ENCODE measurements at regions not wholly inside any gene's neighbourhood (a gene's known extent, or its start where the extent isn't known, plus 50 kb on each side); places are given as distances from the start of the nearest gene placed in this dataset.

DNA sequence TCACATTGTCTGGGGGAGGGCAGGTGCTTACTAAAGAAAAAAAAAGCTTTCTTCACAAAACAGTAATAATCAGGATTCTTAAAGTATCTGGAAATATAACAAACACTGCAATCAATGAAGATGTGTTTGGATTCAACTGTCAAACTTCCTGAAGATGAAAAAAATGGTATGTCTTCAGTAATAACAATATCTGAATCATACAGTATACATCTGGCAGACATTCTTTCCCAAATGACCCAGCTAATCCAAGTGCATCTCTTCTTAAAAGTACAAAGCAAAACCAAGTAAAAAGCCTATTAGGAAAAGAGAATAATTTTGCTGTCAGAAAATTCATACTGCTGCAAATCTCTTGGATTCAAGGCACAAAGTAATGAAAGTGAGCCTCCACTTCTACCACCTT lies 145.0 kb upstream of the MCTP2 start:
- ATAC-seq (replicated peaks) = no peak
- no peaks in the 10 kb centered on the region for H3K4me1 Mint-ChIP-seq (ENCODE audit: low read depth in 2 of 2)
- no peaks in the 10 kb centered on the region for H3K36me3 Mint-ChIP-seq (ENCODE audit: insufficient read depth)
- no peak overlapping the region for H3K27ac Mint-ChIP-seq
- H3K9me3 Mint-ChIP-seq = no peaks in the 10 kb centered on the region
- peaks cover 17 to 35% of the 10 kb centered on the region in 2 donors for H3K27me3 Mint-ChIP-seq
- H3K4me3 Mint-ChIP-seq = no peak overlapping the region
- DNase-seq = no peak

DNA sequence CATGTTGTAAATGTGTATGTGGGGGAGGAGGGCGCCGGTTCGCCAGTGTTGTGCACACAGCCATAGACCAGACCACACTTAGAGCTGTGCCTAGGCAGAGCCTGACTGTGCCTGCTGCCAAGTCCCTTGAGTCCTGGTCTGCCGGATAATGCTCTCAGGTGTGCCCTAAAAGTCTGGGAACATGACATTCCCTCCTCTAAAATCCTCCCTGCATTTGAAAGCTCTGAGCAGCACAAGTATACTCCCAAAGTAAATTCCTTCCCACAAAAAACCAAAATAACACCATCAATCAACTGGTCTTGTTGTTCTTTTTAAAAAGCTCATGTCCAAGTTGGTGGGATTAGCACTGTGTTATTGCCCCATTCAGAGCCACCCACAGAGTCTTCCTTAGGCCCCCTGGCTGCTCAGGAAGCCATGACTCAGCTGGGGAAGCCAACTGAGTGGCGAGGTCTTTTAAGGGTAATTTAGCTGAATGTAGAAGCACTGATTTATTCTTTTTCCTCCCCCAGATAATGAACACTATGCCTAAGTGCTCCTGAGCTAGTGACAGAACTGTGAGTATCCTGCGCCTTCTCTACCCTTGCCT lies 147.8 kb upstream of the MCTP2 start:
- Mint-ChIP-seq H3K4me1 (ENCODE audit: low read depth in 2 of 2) (peaks cover 0 to 2% of the 10 kb centered on the region in 2 donors), H3K9me3 (no peaks in the 10 kb centered on the region), H3K36me3 (ENCODE audit: insufficient read depth) (no peaks in the 10 kb centered on the region), H3K27me3 (peaks cover 6 to 23% of the 10 kb centered on the region in 2 donors), H3K4me3 (no peak overlapping the region), H3K27ac (no peak overlapping the region)
- no peak for DNase-seq
- no peak for ATAC-seq (replicated peaks)

DNA sequence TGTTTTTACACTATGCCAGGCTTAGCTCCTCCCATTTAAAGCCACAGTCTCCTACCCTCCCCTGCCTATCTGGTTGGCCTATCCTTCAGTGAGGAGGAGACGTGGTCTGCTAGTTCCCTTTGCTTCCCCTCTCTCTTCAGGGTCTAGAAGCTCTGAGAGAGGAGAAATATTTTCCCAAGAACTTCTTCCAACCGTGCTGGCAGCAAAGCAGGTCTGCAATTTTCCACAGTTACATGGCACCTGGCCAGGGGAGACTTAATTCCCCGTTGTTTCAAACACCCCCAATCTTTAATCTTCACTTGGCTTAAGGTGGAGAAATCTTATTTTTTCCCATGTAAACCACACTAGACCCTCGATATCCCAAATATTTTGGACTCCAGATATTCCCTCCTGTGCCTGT lies 149.5 kb upstream of the MCTP2 start:
- H3K9me3 Mint-ChIP-seq = no peaks in the 10 kb centered on the region
- peaks cover 0 to 18% of the 10 kb centered on the region in 2 donors for H3K27me3 Mint-ChIP-seq
- H3K36me3 Mint-ChIP-seq (ENCODE audit: insufficient read depth) = no peaks in the 10 kb centered on the region
- ATAC-seq (replicated peaks) = no peak
- no peak overlapping the region for H3K4me3 Mint-ChIP-seq
- DNase-seq = no peak
- peaks cover 0 to 2% of the 10 kb centered on the region in 2 donors for H3K4me1 Mint-ChIP-seq (ENCODE audit: low read depth in 2 of 2)
- no peak overlapping the region for H3K27ac Mint-ChIP-seq

DNA sequence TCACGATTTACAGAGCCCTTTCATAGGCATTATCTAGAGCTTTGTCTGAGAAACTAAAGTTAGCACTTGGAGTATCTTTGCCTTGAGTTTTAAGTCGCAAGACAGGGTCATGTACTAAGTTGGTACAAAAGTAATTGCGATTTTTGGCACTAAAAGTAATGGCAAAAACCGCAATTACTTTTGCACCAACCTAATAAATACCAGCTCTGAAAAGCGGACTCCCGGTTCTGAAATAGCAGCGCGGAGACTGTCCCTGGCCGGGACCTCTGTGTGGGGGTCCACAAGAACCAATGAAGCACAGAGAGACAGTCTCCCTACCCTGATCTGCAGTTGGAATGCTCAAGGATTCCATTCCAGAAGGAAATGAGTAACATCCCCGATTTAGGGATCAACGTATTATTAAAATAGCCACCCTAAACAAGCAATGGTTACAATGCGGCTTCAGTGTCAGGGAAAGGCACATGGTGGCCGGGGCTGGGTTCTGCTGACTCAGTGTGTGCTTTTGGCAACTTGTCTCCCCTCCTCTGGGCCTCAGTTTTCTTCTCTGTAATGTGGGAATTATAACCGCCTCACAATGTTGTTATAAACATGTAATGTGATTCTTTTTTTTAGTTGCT lies 150.3 kb upstream of the MCTP2 start:
- H3K27me3 Mint-ChIP-seq = peaks cover 0 to 18% of the 10 kb centered on the region in 2 donors
- H3K4me1 Mint-ChIP-seq (ENCODE audit: low read depth in 2 of 2) = peaks cover 0 to 2% of the 10 kb centered on the region in 2 donors
- no peaks in the 10 kb centered on the region for H3K36me3 Mint-ChIP-seq (ENCODE audit: insufficient read depth)
- ATAC-seq (replicated peaks) (no peak), DNase-seq (no peak)
- H3K9me3 Mint-ChIP-seq = no peaks in the 10 kb centered on the region
- H3K4me3 Mint-ChIP-seq = peak overlapping the region; percentile 23 to 45
- no peak overlapping the region for H3K27ac Mint-ChIP-seq

DNA sequence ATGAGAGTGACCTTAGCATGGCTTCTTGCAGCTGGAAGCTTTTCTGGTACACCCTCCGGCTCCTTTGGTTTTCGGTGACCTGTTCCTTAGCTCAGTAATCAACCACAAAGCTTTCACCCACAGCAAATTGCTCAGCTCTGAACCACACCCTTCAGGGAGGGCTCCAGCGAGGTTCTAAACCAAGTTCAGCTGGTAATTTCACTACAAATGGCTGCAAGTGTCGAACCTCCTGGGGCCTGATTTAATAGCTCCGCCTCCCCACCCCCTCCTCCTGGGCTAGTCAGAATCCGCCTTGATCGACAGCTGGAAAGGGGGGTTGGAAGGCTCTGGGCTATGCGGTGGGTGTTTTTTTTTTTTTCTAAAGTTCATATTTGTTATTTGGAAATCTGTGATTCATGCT lies 150.9 kb upstream of the MCTP2 start:
- Mint-ChIP-seq H3K27ac (no peak overlapping the region), H3K36me3 (ENCODE audit: insufficient read depth) (no peaks in the 10 kb centered on the region), H3K4me3 (peak overlapping the region; percentile 23 to 45), H3K4me1 (ENCODE audit: low read depth in 2 of 2) (peaks cover 0 to 2% of the 10 kb centered on the region in 2 donors), H3K9me3 (no peaks in the 10 kb centered on the region), H3K27me3 (peaks cover 0 to 18% of the 10 kb centered on the region in 2 donors)
- peak; percentile 80 for ATAC-seq (replicated peaks)
- DNase-seq = peak in 2 of 3 experiments; percentile 2 to 4

DNA sequence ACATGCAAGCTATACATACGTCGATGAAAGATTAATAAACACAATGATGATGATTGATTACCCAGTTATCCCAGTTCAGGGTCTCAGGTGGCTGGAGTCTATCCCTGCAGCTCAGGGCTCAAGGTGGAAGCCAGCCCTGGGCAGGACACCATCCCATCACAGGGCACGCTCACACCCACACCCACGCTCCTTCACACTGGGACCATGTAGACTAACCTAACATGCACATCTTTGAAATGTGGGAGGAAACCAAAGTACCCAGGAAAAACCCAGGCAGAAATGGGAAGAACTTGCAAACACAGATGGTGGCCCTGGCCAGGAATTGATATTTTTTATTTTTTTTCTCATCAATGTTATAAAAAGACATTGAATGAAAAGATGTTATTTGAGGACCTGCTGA lies 151.4 kb upstream of the MCTP2 start:
- no peak for ATAC-seq (replicated peaks)
- no peak overlapping the region for H3K27ac Mint-ChIP-seq

DNA sequence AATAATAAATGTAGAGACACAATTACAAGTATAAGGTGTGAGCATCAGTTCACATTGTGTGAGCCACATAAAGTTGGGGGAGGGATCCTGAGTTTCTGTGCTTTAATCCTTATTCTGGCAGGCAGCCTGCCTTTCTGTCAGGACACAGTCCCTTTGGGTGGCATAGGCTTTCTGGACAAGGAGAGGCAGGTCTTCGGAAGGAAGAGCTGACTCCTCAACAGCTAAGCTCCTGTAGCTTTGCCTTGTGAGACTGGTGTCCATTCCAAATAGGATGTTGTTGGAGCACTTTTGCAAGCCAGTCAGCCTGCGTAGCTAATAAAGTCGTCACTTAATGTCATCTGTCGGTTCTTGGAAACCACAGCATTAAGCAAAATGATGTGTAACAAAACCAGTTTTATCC lies 151.9 kb upstream of the MCTP2 start:
- Mint-ChIP-seq H3K4me1 (ENCODE audit: low read depth in 2 of 2) (peaks cover 0 to 2% of the 10 kb centered on the region in 2 donors), H3K9me3 (no peaks in the 10 kb centered on the region), H3K27ac (no peak overlapping the region), H3K36me3 (ENCODE audit: insufficient read depth) (no peaks in the 10 kb centered on the region), H3K27me3 (peaks cover 0 to 17% of the 10 kb centered on the region in 2 donors), H3K4me3 (no peak overlapping the region)
- ATAC-seq (replicated peaks) (no peak), DNase-seq (no peak)

More for the DNA sequence above, 151.4 kb upstream of the MCTP2 start:
- H3K27me3 Mint-ChIP-seq = peaks cover 0 to 18% of the 10 kb centered on the region in 2 donors
- no peaks in the 10 kb centered on the region for H3K36me3 Mint-ChIP-seq (ENCODE audit: insufficient read depth)
- H3K4me1 Mint-ChIP-seq (ENCODE audit: low read depth in 2 of 2) = peaks cover 0 to 2% of the 10 kb centered on the region in 2 donors
- no peak for DNase-seq
- H3K9me3 Mint-ChIP-seq = no peaks in the 10 kb centered on the region
- H3K4me3 Mint-ChIP-seq = no peak overlapping the region

DNA sequence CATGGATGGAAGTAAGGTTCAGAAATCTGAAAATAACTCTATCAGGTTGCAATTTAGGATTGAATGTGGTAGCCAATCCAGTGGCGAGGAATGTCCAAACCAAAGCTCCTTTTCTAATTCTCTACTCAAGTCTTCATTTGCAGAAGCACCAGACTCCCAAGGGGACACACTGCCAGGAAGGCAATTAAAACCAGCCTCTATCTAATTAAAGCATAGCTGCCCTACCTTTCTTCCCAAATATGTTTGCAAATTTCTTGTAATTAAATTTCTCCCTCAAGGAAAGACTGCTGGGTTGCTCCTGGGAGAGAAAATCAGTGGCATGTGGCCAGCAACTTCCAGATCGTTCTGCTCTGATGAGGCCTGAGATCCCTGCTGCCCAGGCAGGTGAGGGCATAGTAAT lies 153.4 kb upstream of the MCTP2 start:
- no peaks in the 10 kb centered on the region for H3K36me3 Mint-ChIP-seq (ENCODE audit: insufficient read depth)
- DNase-seq = no peak
- no peak overlapping the region for H3K4me3 Mint-ChIP-seq
- no peak for ATAC-seq (replicated peaks)
- H3K4me1 Mint-ChIP-seq (ENCODE audit: low read depth in 2 of 2) = peaks cover 0 to 2% of the 10 kb centered on the region in 2 donors
- no peak overlapping the region for H3K27ac Mint-ChIP-seq
- no peaks in the 10 kb centered on the region for H3K9me3 Mint-ChIP-seq
- peaks cover 0 to 2% of the 10 kb centered on the region in 2 donors for H3K27me3 Mint-ChIP-seq

DNA sequence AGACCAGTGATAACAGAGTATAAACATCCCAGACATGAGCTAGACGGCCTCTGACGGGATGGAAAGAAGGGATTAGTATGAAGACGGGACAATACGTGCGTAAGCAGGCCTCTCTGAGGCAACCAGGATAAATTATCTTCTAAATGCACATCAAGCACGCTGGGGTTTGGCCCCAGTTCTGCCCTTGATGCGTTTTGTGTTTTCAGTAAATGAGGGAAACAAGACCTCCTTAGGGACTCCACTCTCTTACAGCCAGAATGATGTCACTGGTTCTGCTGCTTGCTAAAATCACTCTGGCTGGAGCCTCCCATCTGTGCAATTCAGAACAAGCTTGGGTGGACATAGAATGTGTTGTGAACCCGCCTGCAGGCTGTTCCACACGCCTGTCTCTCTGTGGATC lies 156.0 kb upstream of the MCTP2 start:
- no peaks in the 10 kb centered on the region for H3K9me3 Mint-ChIP-seq
- DNase-seq (no peak), ATAC-seq (replicated peaks) (no peak)
- H3K27me3 Mint-ChIP-seq = peaks cover 8 to 12% of the 10 kb centered on the region in 2 donors
- H3K36me3 Mint-ChIP-seq (ENCODE audit: insufficient read depth) = no peaks in the 10 kb centered on the region
- no peak overlapping the region for H3K27ac Mint-ChIP-seq
- no peak overlapping the region for H3K4me3 Mint-ChIP-seq
- no peaks in the 10 kb centered on the region for H3K4me1 Mint-ChIP-seq (ENCODE audit: low read depth in 2 of 2)

DNA sequence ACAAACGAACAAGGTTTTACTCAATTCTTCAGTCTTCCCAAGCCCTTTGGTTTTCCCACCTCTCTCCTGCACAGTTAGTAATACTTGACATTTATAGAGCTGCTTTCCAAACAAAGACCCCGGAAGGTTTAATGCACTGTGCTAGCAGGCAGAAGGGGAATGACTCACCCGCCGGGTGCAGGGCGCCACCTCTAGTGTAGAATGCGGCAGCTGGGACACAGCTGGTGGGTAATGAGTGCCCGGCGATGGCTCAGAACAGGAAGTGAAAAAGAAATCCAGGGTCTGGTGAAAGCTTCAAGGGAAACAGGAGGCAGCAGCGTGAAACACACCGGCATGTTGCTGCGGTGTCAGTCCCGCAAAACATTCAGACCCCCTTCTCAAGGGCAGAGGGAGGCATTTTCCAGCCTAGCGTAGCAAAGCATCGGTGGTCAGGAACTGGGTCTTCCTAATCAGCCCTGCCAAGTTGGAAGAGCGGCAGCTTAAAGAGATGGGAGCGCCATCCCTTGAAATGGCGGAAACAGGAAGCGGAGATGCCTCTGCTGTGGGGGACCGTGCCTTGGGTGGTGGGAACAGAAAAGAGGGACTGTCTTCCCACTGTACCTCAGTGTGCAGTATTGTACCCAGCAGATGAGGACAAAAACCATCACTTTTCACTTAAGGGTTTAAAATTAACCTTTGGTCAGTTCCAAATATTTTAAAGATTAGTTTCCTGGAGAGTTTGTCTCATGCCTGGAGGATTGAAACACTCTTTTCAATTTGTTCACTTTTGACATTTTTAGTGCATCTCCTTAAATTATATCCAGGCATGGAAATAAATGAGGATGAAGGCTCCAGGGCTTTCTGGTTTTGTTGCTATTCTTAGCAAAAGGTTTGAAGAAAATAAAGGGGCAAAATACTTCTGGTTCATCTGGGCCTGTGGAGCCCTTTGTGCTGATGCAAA lies 160.7 kb upstream of the MCTP2 start:
- ATAC-seq (replicated peaks) = no peak
- DNase-seq = no peak
- no peaks in the 10 kb centered on the region for H3K36me3 Mint-ChIP-seq (ENCODE audit: insufficient read depth)
- H3K4me3 Mint-ChIP-seq = no peak overlapping the region
- H3K27ac Mint-ChIP-seq = no peak overlapping the region
- no peaks in the 10 kb centered on the region for H3K9me3 Mint-ChIP-seq
- no peaks in the 10 kb centered on the region for H3K4me1 Mint-ChIP-seq (ENCODE audit: low read depth in 2 of 2)
- peaks cover 15 to 25% of the 10 kb centered on the region in 2 donors for H3K27me3 Mint-ChIP-seq

DNA sequence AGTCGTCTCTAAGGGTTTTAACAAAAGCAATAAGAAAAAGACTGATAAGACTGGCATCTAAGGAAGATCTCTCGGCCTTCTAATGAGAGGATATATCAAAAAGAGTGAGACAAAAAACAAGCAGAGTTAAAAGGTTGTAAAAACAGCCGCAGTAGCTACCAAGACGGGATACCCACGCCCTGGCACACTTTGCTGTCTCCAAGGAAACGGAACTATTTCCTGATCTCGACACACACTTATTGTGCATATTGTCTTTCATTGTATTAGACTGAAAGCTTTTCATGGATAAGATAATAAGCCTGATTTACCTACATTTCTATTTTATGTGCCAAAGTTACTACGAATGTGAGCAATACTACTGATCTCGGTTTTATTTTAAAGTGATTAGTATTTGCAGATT lies 161.5 kb upstream of the MCTP2 start:
- no peaks in the 10 kb centered on the region for H3K4me1 Mint-ChIP-seq (ENCODE audit: low read depth in 2 of 2)
- no peak for DNase-seq
- H3K27me3 Mint-ChIP-seq = peaks cover 22 to 32% of the 10 kb centered on the region in 2 donors
- no peak overlapping the region for H3K4me3 Mint-ChIP-seq
- H3K27ac Mint-ChIP-seq = no peak overlapping the region
- H3K9me3 Mint-ChIP-seq = no peaks in the 10 kb centered on the region
- no peaks in the 10 kb centered on the region for H3K36me3 Mint-ChIP-seq (ENCODE audit: insufficient read depth)
- no peak for ATAC-seq (replicated peaks)

DNA sequence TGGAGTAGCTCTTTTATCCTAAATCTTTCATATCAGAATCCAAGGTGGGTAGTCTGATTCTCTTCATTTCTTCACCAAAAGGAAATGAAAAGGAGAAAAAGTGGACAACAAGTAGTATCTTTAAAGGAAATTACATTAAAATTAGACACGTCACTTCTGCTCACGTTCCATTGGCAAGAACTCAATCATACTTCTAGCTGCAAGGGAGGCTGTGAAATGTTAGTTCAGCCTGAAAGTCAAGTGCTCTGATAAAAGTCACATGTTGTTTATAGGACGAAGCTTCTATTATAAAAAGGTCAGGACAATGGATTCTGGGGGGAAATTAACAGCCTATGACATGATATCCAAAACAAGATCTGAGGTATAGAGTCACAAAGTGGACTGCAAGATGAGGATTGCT lies 164.6 kb upstream of the MCTP2 start:
- no peak overlapping the region for H3K4me3 Mint-ChIP-seq
- no peaks in the 10 kb centered on the region for H3K36me3 Mint-ChIP-seq (ENCODE audit: insufficient read depth)
- ATAC-seq (replicated peaks) (no peak), DNase-seq (no peak)
- H3K4me1 Mint-ChIP-seq (ENCODE audit: low read depth in 2 of 2) = no peaks in the 10 kb centered on the region
- no peak overlapping the region for H3K27ac Mint-ChIP-seq
- peaks cover 41 to 57% of the 10 kb centered on the region in 2 donors for H3K27me3 Mint-ChIP-seq
- H3K9me3 Mint-ChIP-seq = no peaks in the 10 kb centered on the region

DNA sequence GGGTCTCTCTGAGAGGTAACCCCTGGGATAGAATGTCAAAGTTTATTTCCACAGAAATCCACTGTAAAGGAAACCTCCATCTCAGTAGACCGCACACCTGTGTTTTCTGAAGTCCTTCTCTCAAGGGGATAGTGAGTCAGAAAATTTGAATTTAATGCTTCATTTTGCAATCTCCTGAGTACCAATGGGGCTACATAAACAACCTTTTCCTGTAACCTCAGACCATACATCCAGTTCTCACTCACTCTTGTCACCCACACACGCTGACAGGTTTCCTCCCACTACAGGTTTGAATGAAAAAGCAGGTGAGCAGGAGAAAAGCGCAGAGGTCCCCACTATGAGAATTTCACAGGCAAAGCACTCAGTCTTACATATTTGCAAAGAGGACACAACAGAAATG lies 165.3 kb upstream of the MCTP2 start:
- Mint-ChIP-seq H3K9me3 (no peaks in the 10 kb centered on the region), H3K27me3 (peaks cover 48 to 57% of the 10 kb centered on the region in 2 donors), H3K27ac (no peak overlapping the region), H3K4me3 (no peak overlapping the region), H3K36me3 (ENCODE audit: insufficient read depth) (no peaks in the 10 kb centered on the region), H3K4me1 (ENCODE audit: low read depth in 2 of 2) (no peaks in the 10 kb centered on the region)
- DNase-seq = no peak
- ATAC-seq (replicated peaks) = no peak

Data from effector memory CD8-positive, alpha-beta T cell (primary cell).